ENCODE measurements at regions not wholly inside any gene's neighbourhood (a gene's known extent, or its start where the extent isn't known, plus 50 kb on each side); places are given as distances from the start of the nearest gene placed in this dataset.

DNA sequence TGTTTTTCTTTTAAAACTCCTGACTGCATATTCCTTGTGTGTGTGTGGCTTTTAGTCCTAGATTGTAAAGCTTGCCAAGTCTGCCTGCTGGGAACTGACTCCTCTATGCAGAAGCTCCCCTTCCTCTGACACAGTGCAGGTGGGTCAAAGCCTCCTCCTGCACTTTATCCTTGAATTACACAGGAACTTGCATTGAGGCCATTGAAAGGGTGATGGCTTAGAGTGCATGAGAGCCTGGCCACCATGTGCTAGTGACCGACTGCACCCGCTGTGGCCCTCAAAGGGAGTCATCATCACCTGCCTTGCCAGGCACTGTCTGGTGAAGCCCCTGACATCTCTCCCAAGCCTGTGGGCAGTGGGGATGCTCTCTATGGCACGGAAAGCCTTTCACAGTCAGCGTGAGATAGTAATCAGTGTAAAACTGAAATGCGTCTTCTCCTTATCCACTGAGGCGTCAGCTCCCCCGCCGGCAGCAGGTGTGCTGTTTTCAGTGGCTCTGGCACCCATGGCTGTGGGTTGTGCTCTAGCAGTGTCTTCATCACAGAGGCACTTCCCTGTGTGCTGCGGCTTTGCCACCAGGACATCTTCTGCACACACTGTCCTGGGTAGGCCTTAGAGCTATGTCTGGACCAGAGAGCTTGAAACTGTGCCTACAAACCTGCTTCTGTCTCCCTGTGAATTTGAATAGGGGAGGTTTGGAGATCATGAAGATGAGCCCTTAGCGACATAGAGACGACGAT, 87.9 kb downstream of the THBS2 start:
- DNase-seq: no peak

- no peak for DNase-seq
Measured at GRCh38 chr6:169164986-169165385, 88.7 kb downstream of the THBS2 start.

GRCh38 chr6:169164451-169164850, 89.2 kb downstream of the THBS2 start:
- no peak for DNase-seq

DNA sequence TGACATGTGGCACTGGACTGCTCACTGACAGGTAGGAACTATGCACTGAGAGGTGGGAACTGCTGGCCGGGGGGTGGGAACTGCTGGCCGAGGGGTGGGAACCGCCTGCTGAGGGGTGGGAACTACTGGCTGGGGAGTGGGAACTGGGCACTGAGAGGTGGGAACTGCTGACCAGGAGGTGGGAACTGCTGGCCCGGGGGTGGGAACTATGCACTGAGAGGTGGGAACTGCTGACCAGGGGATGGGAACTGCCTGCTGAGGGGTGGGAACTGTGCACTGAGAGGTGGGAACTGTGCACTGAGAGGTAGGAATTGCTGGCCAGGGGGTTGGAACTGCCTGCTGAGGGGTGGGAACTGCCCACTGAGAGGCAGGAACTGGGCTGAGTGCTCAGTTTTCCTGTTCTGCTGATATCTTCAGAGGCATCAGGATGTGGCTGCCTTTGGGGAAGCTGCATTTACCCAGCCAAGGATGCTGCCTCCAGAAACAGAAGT, 90.2 kb downstream of the THBS2 start:
- no peak for DNase-seq

GRCh38 chr6:169162752-169163407, 90.8 kb downstream of the THBS2 start:
- DNase-seq: no peak

GRCh38 chr6:169162249-169162648, 91.4 kb downstream of the THBS2 start:
- no peak for DNase-seq

- no peak for DNase-seq
Measured at GRCh38 chr6:169161572-169162167, 92.0 kb downstream of the THBS2 start.

- no peak for DNase-seq
Measured at GRCh38 chr6:169160855-169161560, 92.6 kb downstream of the THBS2 start.

DNA sequence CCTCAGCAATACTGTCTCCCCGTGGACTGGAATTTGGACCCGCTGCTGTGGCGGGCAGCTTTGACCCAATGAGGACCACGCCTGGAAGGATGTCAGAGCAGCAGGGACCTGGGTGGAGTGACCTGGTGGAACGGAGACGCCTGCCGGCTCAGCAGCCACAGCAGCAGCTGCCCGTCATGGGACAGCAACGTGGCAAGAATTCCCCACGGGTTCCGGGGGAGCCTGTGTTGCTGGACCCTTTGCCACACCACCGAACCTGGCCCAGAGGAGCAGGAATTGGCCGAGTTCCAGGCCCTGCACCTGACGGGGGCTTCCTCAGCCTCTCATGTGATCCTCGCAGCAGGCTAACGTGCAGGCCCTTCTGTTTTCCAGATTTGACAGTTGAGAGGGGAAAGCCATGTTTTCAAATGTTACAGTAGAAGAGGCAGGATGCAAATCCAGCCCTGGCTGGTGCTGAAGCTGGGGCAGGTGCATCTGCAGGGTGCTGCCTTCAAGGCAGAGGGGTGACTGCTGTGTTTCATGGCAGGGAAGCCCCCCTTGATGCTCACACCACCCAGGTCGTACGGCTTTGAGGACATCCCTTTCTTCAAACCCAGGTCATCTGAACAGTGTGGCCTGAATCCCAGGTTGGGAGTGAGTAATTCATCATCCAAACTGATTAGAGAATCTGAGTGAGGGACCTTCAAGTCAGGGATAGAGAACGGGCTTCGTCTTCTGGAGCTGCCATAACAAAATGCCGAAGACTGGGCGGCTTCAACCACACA, 93.4 kb downstream of the THBS2 start:
- DNase-seq: no peak

DNA sequence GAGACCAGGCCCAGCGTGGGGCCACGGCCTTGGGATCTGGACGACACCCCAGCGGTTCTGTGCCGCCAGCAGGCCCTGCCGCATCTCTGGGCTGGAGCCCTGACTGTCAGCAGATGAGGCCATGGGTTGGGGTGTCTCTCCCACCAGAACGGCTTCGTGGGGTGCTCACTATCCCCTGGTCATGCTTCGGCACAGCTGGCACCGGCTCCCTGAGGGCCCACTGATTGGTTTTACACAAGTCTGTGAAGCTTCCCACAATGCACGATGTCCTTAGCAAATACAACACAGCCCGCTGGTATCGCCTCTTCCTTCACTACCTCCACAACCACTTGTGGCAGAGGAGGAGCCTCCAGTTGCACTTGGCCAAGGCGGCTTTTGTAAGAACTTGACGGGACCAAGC, 94.3 kb downstream of the THBS2 start:
- DNase-seq: no peak

- no peak for DNase-seq
Measured at GRCh38 chr6:169158691-169159090, 95.0 kb downstream of the THBS2 start.

- no peak for DNase-seq
Measured at GRCh38 chr6:169158174-169158573, 95.5 kb downstream of the THBS2 start.

DNA sequence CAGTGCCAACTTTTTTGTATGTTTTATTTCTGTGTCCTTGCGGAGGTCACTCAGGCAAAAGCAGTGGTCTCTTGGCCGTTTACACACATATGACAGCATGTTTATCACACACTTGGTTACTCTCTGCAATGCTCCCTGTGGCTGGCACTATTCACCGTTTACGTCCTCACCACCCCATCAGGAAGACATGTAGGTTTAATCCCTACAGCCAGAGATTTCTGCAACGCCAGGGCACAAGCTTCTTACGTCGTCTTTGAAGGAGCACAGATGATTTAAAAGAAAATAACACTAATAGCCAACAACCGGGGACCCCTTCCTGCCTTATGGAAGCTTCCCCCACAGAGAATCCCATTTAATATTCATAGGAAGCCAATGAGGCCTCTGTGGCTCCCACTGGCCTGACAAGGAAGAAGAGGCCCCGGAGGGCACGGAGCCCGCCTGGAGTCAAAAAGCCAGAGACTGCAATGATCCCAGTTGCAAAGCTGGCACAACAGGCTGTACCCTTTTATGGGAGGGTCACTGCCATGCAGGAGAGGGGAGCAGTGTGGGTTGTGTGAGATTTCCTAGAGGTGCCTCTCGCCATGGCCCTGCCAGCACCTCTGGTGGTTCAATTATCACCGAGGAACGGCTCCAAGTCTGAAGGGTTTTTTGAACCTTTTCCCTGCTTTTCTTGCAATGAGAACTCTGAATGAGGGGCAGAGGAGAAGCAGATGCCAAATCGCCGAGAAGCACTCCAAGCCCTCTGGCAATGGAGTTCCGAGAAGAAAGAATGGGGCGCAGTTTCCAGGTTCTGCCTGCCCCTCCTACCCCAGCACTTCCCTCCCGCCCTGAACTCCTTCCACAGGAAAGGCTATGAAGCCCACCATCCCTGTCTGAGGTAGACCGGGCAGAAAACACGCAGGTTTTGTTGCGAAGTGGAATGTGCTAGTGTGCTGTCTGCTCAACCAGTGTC, 96.2 kb downstream of the THBS2 start:
- DNase-seq: no peak

- DNase-seq: no peak
Measured at GRCh38 chr6:169156793-169157147, 96.9 kb downstream of the THBS2 start.

- no peak for DNase-seq
Measured at GRCh38 chr6:169156108-169156792, 97.4 kb downstream of the THBS2 start.

DNA sequence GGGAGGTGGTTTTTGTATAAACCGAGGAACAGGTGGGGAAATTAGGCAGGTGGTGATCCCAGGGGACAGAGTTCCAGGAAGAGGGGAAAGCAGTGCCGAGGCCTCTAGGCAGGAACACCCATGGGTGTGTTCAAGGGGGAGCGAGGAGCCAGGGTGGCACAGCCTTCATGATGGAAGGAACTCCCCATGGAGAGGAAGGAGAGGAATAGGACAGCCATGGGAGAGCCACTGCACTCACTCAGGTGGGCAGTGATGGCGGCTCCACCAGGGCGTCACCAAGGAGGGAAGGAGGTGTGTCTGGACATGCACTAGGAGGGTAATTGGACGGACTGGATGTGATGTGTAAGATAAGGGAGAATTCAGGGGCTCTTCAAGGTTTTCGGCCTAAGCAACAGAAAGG, 98.2 kb downstream of the THBS2 start:
- DNase-seq: no peak

DNA sequence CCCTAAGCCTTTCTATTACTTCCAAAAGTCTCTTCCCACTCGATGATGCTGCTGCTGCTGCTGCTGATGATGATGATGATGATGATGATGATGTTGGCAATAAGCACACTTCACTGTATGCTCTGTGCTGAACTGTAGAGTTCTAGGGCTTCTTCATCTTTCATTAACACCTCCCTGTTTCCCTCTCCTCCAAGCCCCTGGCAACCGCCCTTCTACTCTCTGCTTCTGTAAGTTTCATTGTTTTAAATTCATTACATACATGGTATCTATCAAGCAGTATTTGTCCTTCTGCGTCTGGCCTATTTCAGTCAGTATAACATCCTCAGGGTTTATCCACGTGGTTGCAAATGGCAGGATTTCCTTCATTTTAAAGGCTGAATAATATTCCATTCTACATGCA, 100.2 kb downstream of the THBS2 start:
- no peak for DNase-seq

DNA sequence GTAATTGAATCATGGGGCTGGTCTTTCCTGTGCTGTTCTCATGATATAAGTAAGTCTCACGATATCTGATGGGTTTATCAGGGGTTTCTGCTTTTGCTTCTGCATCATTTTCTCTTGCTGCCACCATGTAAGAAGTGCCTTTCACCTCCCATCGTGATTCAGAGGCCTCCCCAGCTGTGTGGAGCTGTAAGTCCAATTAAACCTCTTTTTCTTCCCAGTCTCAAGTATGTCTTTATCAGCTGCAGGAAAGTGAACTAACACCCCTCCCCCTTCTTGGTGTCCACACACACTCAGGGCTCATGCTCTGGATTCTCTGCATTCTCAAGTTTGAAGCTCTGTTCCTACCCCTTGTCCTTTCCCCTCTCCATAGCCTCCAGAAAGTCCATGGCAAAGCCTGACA, 107.1 kb downstream of the THBS2 start:
- no peak for DNase-seq

- DNase-seq: no peak
Measured at GRCh38 chr6:169145991-169146501, 107.6 kb downstream of the THBS2 start.

- no peak for DNase-seq
Measured at GRCh38 chr6:169145496-169145895, 108.2 kb downstream of the THBS2 start.

DNA sequence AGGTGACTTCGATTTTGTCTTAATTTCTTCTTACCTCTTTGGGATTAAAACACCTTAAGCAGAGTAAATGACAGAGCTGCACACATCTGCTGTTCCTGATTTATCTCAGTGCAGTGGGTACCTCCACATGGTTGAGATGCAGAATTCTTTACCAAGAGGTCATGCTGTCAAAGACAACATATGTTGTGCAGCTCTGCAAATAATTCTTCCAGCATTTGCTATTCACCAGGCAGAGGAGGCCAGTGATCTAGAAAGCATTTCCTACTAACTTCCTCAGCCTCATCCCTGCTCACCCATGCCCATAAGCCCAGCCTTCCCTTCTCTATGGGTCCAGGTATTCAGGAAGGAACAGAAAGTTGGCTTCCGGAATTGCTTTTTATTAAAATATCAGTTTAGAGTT, 109.3 kb downstream of the THBS2 start:
- no peak for DNase-seq

All from effector CD8-positive, alpha-beta T cell (primary cell).